ENCODE measurements at regions not wholly inside any gene's neighbourhood (a gene's known extent, or its start where the extent isn't known, plus 50 kb on each side); places are given as distances from the start of the nearest gene placed in this dataset.

- intact Hi-C loops (cut with micrococcal nuclease; ENCODE audit: unreplicated experiment): no loop called here
- H3K9me3 ChIP-seq (ENCODE audit: low read length): no peaks in the 10 kb centered on the region
- no peak for DNase-seq (ENCODE audit: low spot score)
- no peak for TF ChIP-seq ZBTB43 (CRISPR knock-in tag; conservative IDR thresholded peaks at IDR 0.05)
- TF ChIP-seq NFYC (CRISPR knock-in tag; IDR thresholded peaks at IDR 0.05): no peak
- no peak for TF ChIP-seq ZNF790 (CRISPR knock-in tag; IDR thresholded peaks at IDR 0.05; ENCODE audit: borderline replicate concordance)
- no peak for TF ChIP-seq ARNT (IDR thresholded peaks at IDR 0.05)
- no peak for TF ChIP-seq TSC22D2 (CRISPR knock-in tag; IDR thresholded peaks at IDR 0.05; ENCODE audit: borderline replicate concordance)
- no peak for TF ChIP-seq KLF11 (CRISPR knock-in tag; IDR thresholded peaks at IDR 0.05)
- TF ChIP-seq ATF2 (CRISPR knock-in tag; IDR thresholded peaks at IDR 0.05): no peak
- TF ChIP-seq NR3C1 (CRISPR knock-in tag; IDR thresholded peaks at IDR 0.05): no peak
- TF ChIP-seq ZSCAN29 (CRISPR knock-in tag; conservative IDR thresholded peaks at IDR 0.05): no peak
- TF ChIP-seq NBN (conservative IDR thresholded peaks at IDR 0.05): no peak
- TF ChIP-seq NR1H2 (CRISPR knock-in tag; IDR thresholded peaks at IDR 0.05; ENCODE audit: borderline replicate concordance, low read depth): no peak
- no peak for TF ChIP-seq ZNF574 (CRISPR knock-in tag; IDR thresholded peaks at IDR 0.05)
- TF ChIP-seq ZNF549 (CRISPR knock-in tag; IDR thresholded peaks at IDR 0.05): no peak
- no peak for TF ChIP-seq REL (CRISPR knock-in tag; conservative IDR thresholded peaks at IDR 0.05)
- no peak for TF ChIP-seq SRF (IDR thresholded peaks at IDR 0.05; ENCODE audit: low read depth, low read length)
- TF ChIP-seq ZNF296 (CRISPR knock-in tag; conservative IDR thresholded peaks at IDR 0.05): no peak
- no peak for TF ChIP-seq ZNF251 (CRISPR knock-in tag; IDR thresholded peaks at IDR 0.05)
- H3K4me3 ChIP-seq (replicated peaks in 1 of 3; ENCODE audit: insufficient read depth in 1 of 3, low read depth in 2 of 3, low read length in 3 of 3): no peak overlapping the region
- WGBS (ENCODE audit: low lambda C conversion rate): 2% methylated on average over 5 of the region's 5 CpGs
- in situ Hi-C loops (cut with HindIII; ENCODE audit: extremely low pct_ligation_motif_present, low pct_unique_long_range_greater_than_20kb): no loop called here
- no peaks in the 10 kb centered on the region for H3K27me3 ChIP-seq (ENCODE audit: control insufficient read depth in 1 of 2, insufficient read depth in 2 of 2, low read length in 2 of 2)
- H2AFZ ChIP-seq (ENCODE audit: low read length): no peak overlapping the region
- ChIA-PET CTCF (ENCODE audit: low intra/inter-chr PET ratio, low total read pairs) (no interaction called here), POLR2A (no interaction called here)
- no peak overlapping the region for H3K27ac ChIP-seq (ENCODE audit: extremely low read length, insufficient read depth, low read length)
- FAIRE-seq: no peak
- 0 out of 2 replicates have a peak, but pooled peaks cover 4% of the 10 kb centered on the region for H4K20me1 ChIP-seq (ENCODE audit: insufficient read depth, low read length)
- BruUV-seq (replicated peaks): no TSS peak
- H3K4me2 ChIP-seq (ENCODE audit: low read depth, low read length): no peak overlapping the region
- H3K4me1 ChIP-seq (ENCODE audit: insufficient read depth, low read length): no peaks in the 10 kb centered on the region
- ATAC-seq: no peak
- H3K79me2 ChIP-seq (ENCODE audit: insufficient read depth, low read length): no peaks in the 10 kb centered on the region
- H3K36me3 ChIP-seq (replicated peaks in 1 of 2; ENCODE audit: control insufficient read depth in 1 of 2, insufficient read depth in 2 of 2, low read length in 2 of 2): no peaks in the 10 kb centered on the region
- no peak overlapping the region for H3K9ac ChIP-seq (ENCODE audit: insufficient read depth, low read depth, low read length)
Measured at GRCh38 chr7:81562581-81562980, 207.3 kb downstream of the HGF start.

Measured in HepG2 (cell line).